Transverse colon (tissue), 3 donors: ENCODE measurements at regions not wholly inside any gene's neighbourhood (a gene's known extent, or its start where the extent isn't known, plus 50 kb on each side); places are given as distances from the start of the nearest gene placed in this dataset.

Experiments
- CTCF ChIP-seq, 5 experiments: fragments of 200-600 bp in 3 of 5; fragments of 450-650 bp in 2 of 5; sonication (generic) in 3 of 5; IDR thresholded peaks; 1 replicate in 2 of 5; 2 replicates in 3 of 5; pipeline ENCODE4 v1.5.1; 2016 to 2017; ENCODE audit warnings: antibody characterized with exemption in 5 of 5, inconsistent platforms in 3 of 5, mild to moderate bottlenecking in 2 of 5, moderate library complexity in 1 of 5
- POLR2A ChIP-seq: fragments of 450-650 bp; IDR thresholded peaks from one replicate; pipeline ENCODE4 v1.6.1; 2016; ENCODE audit warnings: antibody characterized with exemption, mild to moderate bottlenecking, moderate library complexity

GRCh38 chr9:110126986-110127864 is 80.7 kb downstream of the C9orf152 start:
- TF ChIP-seq CTCF (IDR thresholded peaks at IDR 0.05), result no peak
- TF ChIP-seq POLR2A, result no peak
